ENCODE measurements at regions not wholly inside any gene's neighbourhood (a gene's known extent, or its start where the extent isn't known, plus 50 kb on each side); places are given as distances from the start of the nearest gene placed in this dataset.

DNA sequence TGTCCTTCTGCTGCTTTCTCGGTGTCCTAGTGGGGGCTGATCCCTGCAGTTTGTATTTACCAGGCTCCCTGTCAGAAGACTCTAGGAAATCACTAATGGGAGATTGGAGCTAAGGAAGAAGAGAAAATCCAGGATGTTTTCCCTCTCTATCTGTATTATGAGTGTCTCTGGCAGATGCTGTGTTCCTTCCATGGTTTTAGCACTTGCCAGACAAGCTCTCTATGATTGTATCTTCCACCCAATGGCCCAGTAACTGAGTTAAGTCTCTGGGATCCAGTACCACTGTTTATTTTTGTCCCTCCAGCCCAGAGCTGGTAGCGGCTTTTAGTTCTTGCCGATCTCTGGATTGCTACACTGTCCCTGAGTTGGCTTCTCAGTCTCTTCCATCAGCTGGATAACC lies 494.8 kb upstream of the SLC39A10 start:
- no peak overlapping the region for H3K4me2 ChIP-seq
- no peaks in the 10 kb centered on the region for H3K9me3 ChIP-seq (ENCODE audit: insufficient read depth, low read depth)
- ChIA-PET CTCF (no interaction called here), POLR2A (ENCODE audit: unreplicated experiment) (no interaction called here)
- no peaks in the 10 kb centered on the region for H3K27me3 ChIP-seq (ENCODE audit: insufficient read depth, low read depth)
- H3F3A ChIP-seq (ENCODE audit: insufficient read depth, low read depth), result no peaks in the 10 kb centered on the region
- BruUV-seq (replicated peaks), result no TSS peak
- intact Hi-C loops (cut with micrococcal nuclease; ENCODE audit: unreplicated experiment), result no loop called here
- DNase-seq, result no peak
- H3K79me2 ChIP-seq (ENCODE audit: low read depth), result no peaks in the 10 kb centered on the region
- H3K4me1 ChIP-seq (replicated peaks; ENCODE audit: insufficient read depth), result no peaks in the 10 kb centered on the region
- no peak overlapping the region for H3K4me3 ChIP-seq
- H4K20me1 ChIP-seq (ENCODE audit: insufficient read depth), result no peaks in the 10 kb centered on the region
- H3K9me2 ChIP-seq (ENCODE audit: insufficient read depth), result no peaks in the 10 kb centered on the region
- TF ChIP-seq CTCF (conservative IDR thresholded peaks at IDR 0.05), result no peak
- no peak for TF ChIP-seq EZH2 (IDR thresholded peaks at IDR 0.05; ENCODE audit: low read depth)
- H3K27ac ChIP-seq, result no peak overlapping the region
- no peak overlapping the region for H2AFZ ChIP-seq
- no peaks in the 10 kb centered on the region for H3K36me3 ChIP-seq (ENCODE audit: low read depth)

DNA sequence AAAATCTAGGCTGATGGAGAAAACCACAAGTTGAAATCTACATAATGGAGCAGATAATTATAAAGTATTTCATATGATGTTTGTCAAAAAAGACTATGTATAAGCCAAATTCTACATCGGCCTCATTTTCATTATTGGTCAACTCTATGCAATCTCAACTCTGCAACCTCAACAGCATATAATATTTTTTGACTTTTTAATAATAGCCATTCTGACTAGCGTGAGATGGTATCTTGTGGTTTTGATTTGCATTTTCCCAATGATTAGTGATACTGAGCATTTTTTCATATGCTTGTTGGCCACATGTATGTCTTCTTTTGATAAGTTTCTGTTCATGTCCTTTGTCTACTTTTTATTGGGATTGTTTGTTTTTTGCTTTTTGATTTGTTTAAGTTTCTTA lies 496.1 kb upstream of the SLC39A10 start:
- no peaks in the 10 kb centered on the region for H3K36me3 ChIP-seq (ENCODE audit: low read depth)
- no peaks in the 10 kb centered on the region for H3F3A ChIP-seq (ENCODE audit: insufficient read depth, low read depth)
- no peaks in the 10 kb centered on the region for H3K9me3 ChIP-seq (ENCODE audit: insufficient read depth, low read depth)
- intact Hi-C loops (cut with micrococcal nuclease; ENCODE audit: unreplicated experiment), result no loop called here
- ChIA-PET POLR2A (ENCODE audit: unreplicated experiment) (no interaction called here), CTCF (no interaction called here)
- H2AFZ ChIP-seq, result no peak overlapping the region
- no peaks in the 10 kb centered on the region for H4K20me1 ChIP-seq (ENCODE audit: insufficient read depth)
- H3K27ac ChIP-seq, result no peak overlapping the region
- H3K79me2 ChIP-seq (ENCODE audit: low read depth), result no peaks in the 10 kb centered on the region
- BruUV-seq (replicated peaks), result no TSS peak
- H3K4me3 ChIP-seq, result no peak overlapping the region
- TF ChIP-seq CTCF (conservative IDR thresholded peaks at IDR 0.05), result no peak
- TF ChIP-seq EZH2 (IDR thresholded peaks at IDR 0.05; ENCODE audit: low read depth), result no peak
- no peaks in the 10 kb centered on the region for H3K4me1 ChIP-seq (replicated peaks; ENCODE audit: insufficient read depth)
- H3K27me3 ChIP-seq (ENCODE audit: insufficient read depth, low read depth), result no peaks in the 10 kb centered on the region
- H3K4me2 ChIP-seq, result no peak overlapping the region
- no peak for DNase-seq
- H3K9me2 ChIP-seq (ENCODE audit: insufficient read depth), result no peaks in the 10 kb centered on the region

DNA sequence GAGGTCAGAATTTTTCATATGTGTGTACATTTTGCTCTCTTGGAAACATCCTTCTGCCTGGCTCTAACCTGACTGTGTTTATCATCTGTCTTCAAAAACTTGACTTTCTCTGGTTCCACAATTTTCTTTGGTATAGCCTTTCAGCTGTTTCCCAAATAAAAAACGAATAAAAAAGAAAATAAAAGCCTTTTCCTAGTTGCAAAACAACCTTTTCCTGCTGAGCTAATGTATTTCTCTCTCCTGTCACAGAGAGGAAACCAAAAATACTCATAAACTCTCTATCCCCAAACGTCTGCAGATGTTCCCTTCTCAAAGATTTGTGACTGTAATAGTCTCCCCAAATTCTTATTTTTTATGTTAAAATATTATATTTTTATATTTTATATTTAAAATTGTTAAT lies 505.3 kb upstream of the SLC39A10 start:
- no TSS peak for BruUV-seq (replicated peaks)
- intact Hi-C loops (cut with micrococcal nuclease; ENCODE audit: unreplicated experiment), result no loop called here
- H2AFZ ChIP-seq, result no peak overlapping the region
- no peaks in the 10 kb centered on the region for H3K9me3 ChIP-seq (ENCODE audit: insufficient read depth, low read depth)
- no peak for TF ChIP-seq EZH2 (IDR thresholded peaks at IDR 0.05; ENCODE audit: low read depth)
- TF ChIP-seq CTCF (conservative IDR thresholded peaks at IDR 0.05), result no peak
- H3K27me3 ChIP-seq (ENCODE audit: insufficient read depth, low read depth), result no peaks in the 10 kb centered on the region
- POLR2A ChIA-PET (ENCODE audit: unreplicated experiment), result no interaction called here
- no peak overlapping the region for H3K4me2 ChIP-seq
- no peak overlapping the region for H3K4me3 ChIP-seq
- H3K27ac ChIP-seq, result no peak overlapping the region
- H3F3A ChIP-seq (ENCODE audit: insufficient read depth, low read depth), result no peaks in the 10 kb centered on the region
- H3K9me2 ChIP-seq (ENCODE audit: insufficient read depth), result no peaks in the 10 kb centered on the region
- CTCF ChIA-PET, result no interaction called here
- no peaks in the 10 kb centered on the region for H3K4me1 ChIP-seq (replicated peaks; ENCODE audit: insufficient read depth)
- H3K79me2 ChIP-seq (ENCODE audit: low read depth), result no peaks in the 10 kb centered on the region
- no peaks in the 10 kb centered on the region for H4K20me1 ChIP-seq (ENCODE audit: insufficient read depth)
- no peak for DNase-seq
- H3K36me3 ChIP-seq (ENCODE audit: low read depth), result no peaks in the 10 kb centered on the region

Data from PC-9 (cell line).